ENCODE measurements at regions not wholly inside any gene's neighbourhood (a gene's known extent, or its start where the extent isn't known, plus 50 kb on each side); places are given as distances from the start of the nearest gene placed in this dataset.

- Histone ChIP-seq H3K9me2 (replicated peaks; ENCODE audit: control insufficient read depth, low read length) (no peaks in the 10 kb centered on the region), H3K4me3 (ENCODE audit: low read length) (no peak overlapping the region), H3K27ac (ENCODE audit: low read depth, low read length) (no peak overlapping the region), H3K79me2 (ENCODE audit: control insufficient read depth, low read length) (no peaks in the 10 kb centered on the region), H3K36me3 (ENCODE audit: control insufficient read depth, low read length) (no peaks in the 10 kb centered on the region), H4K20me1 (ENCODE audit: control insufficient read depth, insufficient read depth, low read depth, low read length) (no peaks in the 10 kb centered on the region), H3K4me2 (ENCODE audit: low read length) (no peak overlapping the region), H3K9me3 (ENCODE audit: control insufficient read depth, insufficient read depth, low read length) (no peaks in the 10 kb centered on the region), H3K4me1 (ENCODE audit: control insufficient read depth, low read length) (no peaks in the 10 kb centered on the region), H3F3A (ENCODE audit: control insufficient read depth, insufficient read depth) (no peaks in the 10 kb centered on the region), H3K27me3 (ENCODE audit: control insufficient read depth, low read length) (no peaks in the 10 kb centered on the region)
- TF ChIP-seq CTCF (IDR thresholded peaks at IDR 0.05; ENCODE audit: low read depth, low read length, poor library complexity, severe bottlenecking) = no peak
- no peak for TF ChIP-seq EZH2phosphoT487 (IDR thresholded peaks at IDR 0.05; ENCODE audit: borderline replicate concordance, low read length)
Observed at GRCh38 chr9:134258332-134258731, 67.9 kb upstream of the RXRA start.

GRCh38 chr9:134258828-134259546, 67.3 kb upstream of the RXRA start:
- Histone ChIP-seq H3K27ac (ENCODE audit: low read depth, low read length) (no peak overlapping the region), H3K9me2 (replicated peaks; ENCODE audit: control insufficient read depth, low read length) (no peaks in the 10 kb centered on the region), H3K4me1 (ENCODE audit: control insufficient read depth, low read length) (no peaks in the 10 kb centered on the region), H3K4me2 (ENCODE audit: low read length) (no peak overlapping the region), H3K36me3 (ENCODE audit: control insufficient read depth, low read length) (no peaks in the 10 kb centered on the region), H3K79me2 (ENCODE audit: control insufficient read depth, low read length) (no peaks in the 10 kb centered on the region), H3K27me3 (ENCODE audit: control insufficient read depth, low read length) (no peaks in the 10 kb centered on the region), H4K20me1 (ENCODE audit: control insufficient read depth, insufficient read depth, low read depth, low read length) (no peaks in the 10 kb centered on the region), H3F3A (ENCODE audit: control insufficient read depth, insufficient read depth) (no peaks in the 10 kb centered on the region), H3K4me3 (ENCODE audit: low read length) (no peak overlapping the region), H3K9me3 (ENCODE audit: control insufficient read depth, insufficient read depth, low read length) (no peaks in the 10 kb centered on the region)
- TF ChIP-seq EZH2phosphoT487 (IDR thresholded peaks at IDR 0.05; ENCODE audit: borderline replicate concordance, low read length) (no peak), CTCF (IDR thresholded peaks at IDR 0.05; ENCODE audit: low read depth, low read length, poor library complexity, severe bottlenecking) (no peak)

- Histone ChIP-seq H3K27ac (ENCODE audit: low read depth, low read length) (no peak overlapping the region), H4K20me1 (ENCODE audit: control insufficient read depth, insufficient read depth, low read depth, low read length) (no peaks in the 10 kb centered on the region), H3K36me3 (ENCODE audit: control insufficient read depth, low read length) (no peaks in the 10 kb centered on the region), H3K4me2 (ENCODE audit: low read length) (no peak overlapping the region), H3K4me1 (ENCODE audit: control insufficient read depth, low read length) (no peaks in the 10 kb centered on the region), H3K27me3 (ENCODE audit: control insufficient read depth, low read length) (no peaks in the 10 kb centered on the region), H3K9me3 (ENCODE audit: control insufficient read depth, insufficient read depth, low read length) (no peaks in the 10 kb centered on the region), H3K79me2 (ENCODE audit: control insufficient read depth, low read length) (no peaks in the 10 kb centered on the region), H3K4me3 (ENCODE audit: low read length) (no peak overlapping the region), H3F3A (ENCODE audit: control insufficient read depth, insufficient read depth) (no peaks in the 10 kb centered on the region), H3K9me2 (replicated peaks; ENCODE audit: control insufficient read depth, low read length) (no peaks in the 10 kb centered on the region)
- no peak for TF ChIP-seq EZH2phosphoT487 (IDR thresholded peaks at IDR 0.05; ENCODE audit: borderline replicate concordance, low read length)
- no peak for TF ChIP-seq CTCF (IDR thresholded peaks at IDR 0.05; ENCODE audit: low read depth, low read length, poor library complexity, severe bottlenecking)
Observed at GRCh38 chr9:134259708-134260107, 66.5 kb upstream of the RXRA start.

Data from DOHH2 (cell line).